ENCODE measurements at regions not wholly inside any gene's neighbourhood (a gene's known extent, or its start where the extent isn't known, plus 50 kb on each side); places are given as distances from the start of the nearest gene placed in this dataset.

- TF ChIP-seq CTCF (IDR thresholded peaks at IDR 0.05; ENCODE audit: borderline replicate concordance, control extremely low read depth, extremely low read depth, insufficient read depth, missing control alignments): no peak
Observed at GRCh38 chr21:32955311-32956060, 70.2 kb upstream of the OLIG2 start.

GRCh38 chr21:32956061-32956656, 69.6 kb upstream of the OLIG2 start:
- DNase-seq (ENCODE audit: low spot score): no peak
- in situ Hi-C loops (cut with MboI; ENCODE audit: low sequenced_read_pairs, unreplicated experiment): no loop called here
- no peak for TF ChIP-seq CTCF (IDR thresholded peaks at IDR 0.05; ENCODE audit: borderline replicate concordance, control extremely low read depth, extremely low read depth, insufficient read depth, missing control alignments)

More at GRCh38 chr21:32955311-32956060, 70.2 kb upstream of the OLIG2 start:
- no peak for DNase-seq (ENCODE audit: low spot score)
- in situ Hi-C loops (cut with MboI; ENCODE audit: low sequenced_read_pairs, unreplicated experiment): no loop called here

DNA sequence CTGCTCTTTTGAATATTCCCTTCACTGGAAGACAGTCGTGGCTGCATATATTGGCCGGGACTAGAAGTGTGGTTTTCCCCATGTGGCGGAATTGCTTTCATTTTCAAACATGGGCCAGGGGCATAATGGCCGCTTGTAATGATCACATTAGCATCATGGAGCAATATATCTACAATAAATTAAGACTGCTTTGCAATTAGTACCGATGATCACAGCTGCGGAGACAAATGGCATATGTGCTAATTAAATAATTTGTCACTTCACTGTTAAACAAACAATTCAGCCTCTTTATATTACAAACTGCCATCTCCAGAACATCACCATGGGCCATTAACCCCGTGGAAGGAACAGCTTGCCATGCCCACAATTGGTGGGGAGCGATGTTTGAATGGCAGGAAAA, 68.2 kb upstream of the OLIG2 start:
- in situ Hi-C loops (cut with MboI; ENCODE audit: low sequenced_read_pairs, unreplicated experiment): no loop called here
- no peak for TF ChIP-seq CTCF (IDR thresholded peaks at IDR 0.05; ENCODE audit: borderline replicate concordance, control extremely low read depth, extremely low read depth, insufficient read depth, missing control alignments)
- no peak for DNase-seq (ENCODE audit: low spot score)

- TF ChIP-seq CTCF (IDR thresholded peaks at IDR 0.05; ENCODE audit: borderline replicate concordance, control extremely low read depth, extremely low read depth, insufficient read depth, missing control alignments): no peak
- in situ Hi-C loops (cut with MboI; ENCODE audit: low sequenced_read_pairs, unreplicated experiment): no loop called here
- no peak for DNase-seq (ENCODE audit: low spot score)
Observed at GRCh38 chr21:32958288-32959002, 67.3 kb upstream of the OLIG2 start.

DNA sequence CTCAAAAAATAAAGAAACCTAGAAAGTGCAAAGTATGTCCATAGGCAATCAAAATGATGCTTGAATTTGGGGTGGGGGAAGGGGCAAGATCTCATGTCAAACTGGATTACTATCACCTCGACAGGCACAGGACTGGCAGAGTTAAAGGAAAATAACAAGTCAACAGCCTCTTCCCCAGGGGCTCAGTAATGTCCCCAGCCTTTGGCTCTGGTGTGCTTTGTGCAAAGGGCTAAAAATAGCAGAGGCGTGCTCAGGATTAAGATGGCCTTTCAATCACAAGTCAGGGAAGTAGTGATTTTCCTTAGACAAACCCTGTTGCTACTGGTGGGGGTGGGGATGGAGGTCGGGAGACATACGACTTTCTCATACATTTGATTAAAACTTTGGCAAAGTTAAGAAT, 63.5 kb upstream of the OLIG2 start:
- TF ChIP-seq CTCF (IDR thresholded peaks at IDR 0.05; ENCODE audit: borderline replicate concordance, control extremely low read depth, extremely low read depth, insufficient read depth, missing control alignments): no peak
- in situ Hi-C loops (cut with MboI; ENCODE audit: low sequenced_read_pairs, unreplicated experiment): no loop called here
- DNase-seq (ENCODE audit: low spot score): no peak

DNA sequence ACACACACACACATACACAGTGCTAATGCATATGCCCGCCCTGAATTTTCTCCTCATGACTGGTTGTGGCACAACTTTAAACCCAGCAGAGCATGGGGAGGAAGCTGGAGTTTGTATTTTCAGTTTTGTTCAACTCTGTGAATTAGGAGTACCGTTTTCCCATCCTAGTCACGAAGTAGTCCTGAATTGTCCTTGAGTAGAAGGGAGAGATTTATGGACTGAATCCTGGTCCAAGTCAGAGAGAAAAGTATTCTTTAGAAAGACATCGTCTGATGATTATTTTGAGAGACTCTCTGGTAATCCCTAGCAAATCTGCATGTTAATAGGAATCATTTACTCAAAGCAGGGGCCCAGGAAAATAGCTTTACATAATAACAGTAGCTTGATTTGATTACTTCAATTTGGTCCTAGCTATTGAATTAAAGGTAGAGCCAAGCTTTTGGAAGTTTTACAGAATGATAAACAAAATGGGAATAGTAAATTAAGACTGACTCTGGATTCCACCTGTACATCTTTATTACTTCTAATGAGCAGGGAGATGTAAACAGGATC, 60.5 kb upstream of the OLIG2 start:
- TF ChIP-seq CTCF (IDR thresholded peaks at IDR 0.05; ENCODE audit: borderline replicate concordance, control extremely low read depth, extremely low read depth, insufficient read depth, missing control alignments): no peak
- no peak for DNase-seq (ENCODE audit: low spot score)
- in situ Hi-C loops (cut with MboI; ENCODE audit: low sequenced_read_pairs, unreplicated experiment): no loop called here

All from GM13976 (cell line).